Ovary (tissue), 3 donors: ENCODE measurements at regions not wholly inside any gene's neighbourhood (a gene's known extent, or its start where the extent isn't known, plus 50 kb on each side); places are given as distances from the start of the nearest gene placed in this dataset.

Source experiments
- POLR2A ChIP-seq: fragments of 450-650 bp; IDR thresholded peaks from one replicate; pipeline ENCODE4 v1.6.1; 2017; ENCODE audit warnings: antibody characterized with exemption, mild to moderate bottlenecking, moderate library complexity
- TF ChIP-seq, protein P1 (sequence below), 3 donors: fragments of 450-650 bp in 2 of 3; fragments of 200-600 bp in 1 of 3; IDR thresholded peaks; one replicate each; pipeline versions ENCODE4 v1.5.1 to v1.8.0; 2016 to 2022; ENCODE audit warnings: antibody characterized with exemption in 3 of 3, mild to moderate bottlenecking in 1 of 3
- donor health status: DM: no; HTN: no; CAD: no.

DNA sequence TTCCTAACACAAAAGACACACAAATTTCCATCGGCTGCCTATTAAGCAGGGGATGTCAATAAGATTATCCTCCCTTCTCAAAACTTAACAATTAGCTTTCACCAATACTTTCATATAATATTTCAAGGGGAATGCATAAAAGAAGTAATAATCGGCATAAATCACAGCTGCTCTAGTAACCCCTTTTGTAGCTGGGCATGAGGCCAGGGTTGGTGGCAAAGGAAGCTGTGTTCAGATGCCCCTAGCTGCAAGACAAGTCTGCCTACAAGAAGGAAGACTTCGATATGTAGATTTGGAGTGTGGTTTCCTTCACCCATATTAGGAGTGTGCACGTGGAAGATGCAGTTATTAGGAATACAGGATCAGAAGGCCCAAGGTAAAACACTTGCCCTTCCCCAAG lies 156.9 kb upstream of the SSTR4 start:
- no peak for TF ChIP-seq POLR2A
- TF ChIP-seq, protein P1, sequence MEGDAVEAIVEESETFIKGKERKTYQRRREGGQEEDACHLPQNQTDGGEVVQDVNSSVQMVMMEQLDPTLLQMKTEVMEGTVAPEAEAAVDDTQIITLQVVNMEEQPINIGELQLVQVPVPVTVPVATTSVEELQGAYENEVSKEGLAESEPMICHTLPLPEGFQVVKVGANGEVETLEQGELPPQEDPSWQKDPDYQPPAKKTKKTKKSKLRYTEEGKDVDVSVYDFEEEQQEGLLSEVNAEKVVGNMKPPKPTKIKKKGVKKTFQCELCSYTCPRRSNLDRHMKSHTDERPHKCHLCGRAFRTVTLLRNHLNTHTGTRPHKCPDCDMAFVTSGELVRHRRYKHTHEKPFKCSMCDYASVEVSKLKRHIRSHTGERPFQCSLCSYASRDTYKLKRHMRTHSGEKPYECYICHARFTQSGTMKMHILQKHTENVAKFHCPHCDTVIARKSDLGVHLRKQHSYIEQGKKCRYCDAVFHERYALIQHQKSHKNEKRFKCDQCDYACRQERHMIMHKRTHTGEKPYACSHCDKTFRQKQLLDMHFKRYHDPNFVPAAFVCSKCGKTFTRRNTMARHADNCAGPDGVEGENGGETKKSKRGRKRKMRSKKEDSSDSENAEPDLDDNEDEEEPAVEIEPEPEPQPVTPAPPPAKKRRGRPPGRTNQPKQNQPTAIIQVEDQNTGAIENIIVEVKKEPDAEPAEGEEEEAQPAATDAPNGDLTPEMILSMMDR (IDR thresholded peaks at IDR 0.05) = no peak
